NCI-H774 (cell line): ENCODE measurements at regions not wholly inside any gene's neighbourhood (a gene's known extent, or its start where the extent isn't known, plus 50 kb on each side); places are given as distances from the start of the nearest gene placed in this dataset.
"Not testable (repeated sequence)": the region's sequence is repeated elsewhere in the genome, so short reads cannot be mapped to it uniquely, and the experiment has no call there.

Experiments used
- DNase-seq: peaks from one replicate; lab custom pipeline; 2025; lab: John Stamatoyannopoulos, UW

- DNase-seq = no peak
Measured at GRCh38 chr11:12585861-12586260, 88.4 kb upstream of the TEAD1 start.

- DNase-seq = no peak
Measured at GRCh38 chr11:12587333-12587991, 86.8 kb upstream of the TEAD1 start.

- DNase-seq = no peak
Measured at GRCh38 chr11:12591706-12592105, 82.5 kb upstream of the TEAD1 start.

DNA sequence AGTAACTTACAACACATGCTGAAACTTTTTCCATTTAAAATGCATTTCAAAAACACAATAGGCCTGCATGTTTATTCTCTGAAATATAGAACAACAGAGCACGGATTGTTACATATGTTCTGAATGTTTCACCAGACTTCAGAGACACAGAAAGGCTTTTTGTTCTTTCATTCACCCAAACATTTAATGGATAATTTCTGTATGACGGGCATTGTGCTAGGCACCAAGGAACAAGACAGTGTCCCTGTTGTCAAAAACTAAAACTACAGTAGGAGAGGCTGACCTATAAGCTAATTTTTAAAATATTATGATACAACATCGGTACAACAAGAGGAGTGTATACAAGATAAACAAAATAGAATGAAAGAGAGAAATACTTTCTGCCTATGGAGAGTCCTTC, 81.9 kb upstream of the TEAD1 start:
- DNase-seq = no peak

DNA sequence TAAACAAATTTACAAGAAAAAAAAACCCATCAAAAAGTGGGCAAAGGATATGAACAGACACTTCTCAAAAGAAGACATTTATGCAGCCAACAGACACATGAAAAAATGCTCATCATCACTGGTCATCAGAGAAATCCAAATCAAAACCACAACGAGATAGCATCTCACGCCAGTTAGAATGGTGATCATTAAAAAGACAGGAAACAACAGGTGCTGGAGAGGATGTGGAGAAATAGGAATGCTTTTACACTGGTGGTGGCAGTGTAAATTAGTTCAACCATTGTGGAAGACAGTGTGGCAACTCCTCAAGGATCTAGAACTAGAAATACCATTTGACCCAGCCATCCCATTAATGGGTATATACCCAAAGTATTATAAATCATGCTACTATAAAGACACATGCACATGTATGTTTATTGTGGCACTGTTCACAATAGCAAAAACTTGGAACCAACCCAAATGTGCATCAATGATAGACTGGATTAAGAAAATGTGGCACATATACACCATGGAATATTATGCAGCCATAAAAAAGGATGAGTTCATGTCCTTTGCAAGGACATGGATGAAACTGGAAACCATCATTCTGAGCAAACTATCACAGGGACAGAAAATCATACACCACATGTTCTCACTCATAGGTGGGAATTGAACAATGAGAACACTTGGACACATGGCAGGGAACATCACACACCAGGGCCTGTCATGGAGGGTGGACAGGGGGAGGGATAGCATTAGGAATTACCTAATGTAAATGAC, 79.0 kb upstream of the TEAD1 start:
- not testable (repeated sequence) for DNase-seq

GRCh38 chr11:12598330-12599256, 75.6 kb upstream of the TEAD1 start:
- no peak for DNase-seq

DNA sequence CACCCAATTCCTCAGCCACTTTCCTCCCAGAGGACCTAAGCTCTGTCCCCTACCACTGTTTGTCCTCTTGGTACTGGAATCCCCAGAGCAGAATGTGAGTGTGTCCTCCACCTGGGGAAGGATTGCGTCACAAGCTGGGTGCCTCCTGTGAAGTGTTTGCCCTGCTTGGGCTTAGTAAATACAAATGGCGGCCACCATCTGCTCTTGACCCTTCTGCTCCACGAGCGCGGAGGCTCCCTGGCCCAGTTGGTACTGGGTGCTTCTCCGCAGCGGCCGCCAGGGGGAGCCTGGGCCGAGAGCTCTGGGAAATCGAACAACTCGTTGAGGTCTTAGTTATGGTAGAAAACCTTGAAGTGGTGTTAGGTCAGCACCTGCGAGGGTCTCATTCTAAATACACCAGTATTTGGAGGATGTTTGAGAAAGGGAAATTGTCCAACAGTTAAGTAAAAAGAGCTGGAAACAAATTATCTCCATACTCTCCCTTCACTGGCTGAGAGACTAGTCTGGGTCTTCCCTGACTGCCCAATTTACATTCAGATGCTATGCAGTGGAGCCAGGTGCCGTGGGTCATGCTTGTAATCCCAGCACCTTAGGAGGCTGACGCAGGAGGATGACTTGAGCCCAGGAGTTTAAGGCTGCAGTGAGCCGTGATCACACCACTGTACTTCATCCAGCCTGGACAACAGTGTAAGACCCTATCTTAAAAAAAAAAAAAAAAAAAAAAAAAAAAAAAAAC, 74.6 kb upstream of the TEAD1 start:
- peak; percentile 70 for DNase-seq

- DNase-seq = no peak
Measured at GRCh38 chr11:12600829-12601228, 73.4 kb upstream of the TEAD1 start.

- no peak for DNase-seq
Measured at GRCh38 chr11:12602421-12602820, 71.8 kb upstream of the TEAD1 start.

GRCh38 chr11:12603143-12604088, 70.8 kb upstream of the TEAD1 start:
- DNase-seq = no peak

GRCh38 chr11:12604557-12605153, 69.6 kb upstream of the TEAD1 start:
- DNase-seq = no peak

GRCh38 chr11:12606597-12606996, 67.6 kb upstream of the TEAD1 start:
- DNase-seq = no peak

DNA sequence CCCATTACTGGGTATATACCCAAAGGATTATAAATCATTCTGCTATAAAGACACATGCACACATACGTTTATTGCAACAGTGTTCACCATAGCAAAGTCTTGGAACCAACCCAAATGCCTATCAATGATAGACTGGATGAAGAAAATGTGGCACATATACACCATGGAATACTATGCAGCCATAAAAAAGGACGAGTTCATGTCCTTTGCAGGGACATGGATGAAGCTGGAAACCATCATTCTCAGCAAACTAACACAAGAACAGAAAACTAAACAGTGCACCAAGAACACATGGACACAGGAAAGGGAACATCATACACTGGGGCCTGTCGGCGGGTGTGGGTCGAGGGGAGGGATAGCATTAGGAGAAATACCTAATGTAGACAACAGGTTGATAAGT, 65.5 kb upstream of the TEAD1 start:
- not testable (repeated sequence) for DNase-seq

GRCh38 chr11:12611352-12611751, 62.9 kb upstream of the TEAD1 start:
- no peak for DNase-seq

DNA sequence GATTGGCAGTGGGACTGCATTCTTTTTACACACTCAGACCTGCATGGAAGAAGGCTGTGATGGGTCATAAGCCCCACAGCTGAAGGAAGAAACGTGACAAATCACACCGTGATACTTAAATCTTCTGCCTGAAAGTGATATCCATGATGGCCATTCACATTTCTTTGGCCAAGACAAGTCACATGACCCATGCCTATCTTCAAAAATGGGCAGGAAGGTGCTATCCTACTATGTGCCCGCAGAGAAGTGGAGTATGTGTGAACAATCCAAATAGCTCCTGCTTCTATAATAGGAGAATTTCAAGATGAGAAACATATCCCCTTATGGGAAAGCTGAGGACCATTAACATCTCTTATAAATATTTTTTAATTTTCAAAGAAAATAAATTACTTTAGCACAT, 56.6 kb upstream of the TEAD1 start:
- DNase-seq = no peak

DNA sequence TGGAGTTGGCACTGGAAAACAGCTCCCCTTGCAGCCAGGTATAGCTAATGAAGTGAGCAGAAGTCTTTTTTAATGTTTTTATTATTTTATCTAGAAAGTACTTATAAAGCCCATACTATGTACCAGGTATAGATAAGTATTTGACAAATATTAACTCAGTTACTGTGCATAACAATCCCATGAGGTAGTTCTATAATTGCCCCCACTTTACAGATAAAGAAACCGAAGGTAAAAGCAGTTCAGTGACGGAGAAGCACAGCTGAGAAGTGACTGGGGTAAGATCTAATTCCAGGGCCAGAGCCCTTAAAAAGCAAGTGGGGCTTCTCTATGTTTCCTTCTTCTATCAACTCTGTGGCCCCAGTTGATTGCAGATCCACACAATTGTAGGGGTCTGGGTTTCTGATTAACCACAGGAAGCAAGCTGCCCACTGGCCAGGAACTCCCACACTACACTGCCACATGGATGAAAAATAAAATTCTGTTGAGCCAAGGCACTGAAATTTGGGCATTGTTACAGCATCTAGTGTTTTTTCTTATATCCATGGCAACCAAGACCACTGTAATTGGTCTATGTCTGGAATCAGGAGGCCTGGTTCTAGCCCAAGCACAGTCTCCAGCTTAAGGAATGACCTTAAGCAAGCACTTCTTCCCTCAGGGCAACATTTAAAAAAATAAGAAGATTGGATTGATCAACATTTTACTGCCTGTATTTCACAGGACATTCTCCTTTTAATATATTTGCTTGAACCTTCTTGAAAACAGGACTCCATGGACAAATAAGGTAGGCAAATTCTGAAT, 55.3 kb upstream of the TEAD1 start:
- no peak for DNase-seq

DNA sequence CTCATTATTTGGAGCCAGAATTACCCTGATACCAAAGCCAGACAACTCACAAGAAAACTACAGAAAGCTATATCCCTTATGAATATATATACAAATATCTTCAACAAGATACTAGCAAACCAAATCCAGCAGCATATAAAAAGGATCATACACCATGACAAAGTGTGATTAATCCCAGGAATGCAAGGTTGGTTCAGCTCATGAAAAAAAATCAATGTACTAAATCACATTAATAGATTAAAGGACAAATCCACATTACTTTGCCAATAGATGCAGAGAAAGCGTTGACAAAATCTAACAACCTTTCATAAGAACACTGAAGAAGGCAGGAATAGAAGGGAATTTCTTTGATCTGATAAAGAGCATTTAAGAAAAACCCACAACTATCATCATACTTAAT, 50.4 kb upstream of the TEAD1 start:
- no peak for DNase-seq
